ENCODE measurements at regions not wholly inside any gene's neighbourhood (a gene's known extent, or its start where the extent isn't known, plus 50 kb on each side); places are given as distances from the start of the nearest gene placed in this dataset.
"Not testable (repeated sequence)": the region's sequence is repeated elsewhere in the genome, so short reads cannot be mapped to it uniquely, and the experiment has no call there.

GRCh38 chr6:121544691-121545090, 109.2 kb downstream of the GJA1 start:
- Mint-ChIP-seq H3K27ac (no peak overlapping the region), H3K36me3 (ENCODE audit: low read depth) (no peaks in the 10 kb centered on the region), H3K4me1 (no peaks in the 10 kb centered on the region), H3K4me3 (no peak overlapping the region), H3K27me3 (no peaks in the 10 kb centered on the region), H3K9me3 (no peaks in the 10 kb centered on the region)
- DNase-seq (no peak), ATAC-seq (ENCODE audit: low read depth) (no peak)
- CTCF ChIA-PET, result no interaction called here
- intact Hi-C loops (cut with micrococcal nuclease), result no loop called here
- POLR2A ChIA-PET, result no interaction called here
- no peak for TF ChIP-seq CTCF (IDR thresholded peaks at IDR 0.05)

GRCh38 chr6:121548131-121548530, 112.7 kb downstream of the GJA1 start:
- Mint-ChIP-seq H3K27me3 (no peaks in the 10 kb centered on the region), H3K27ac (no peak overlapping the region), H3K4me1 (no peaks in the 10 kb centered on the region), H3K4me3 (no peak overlapping the region), H3K36me3 (ENCODE audit: low read depth) (no peaks in the 10 kb centered on the region), H3K9me3 (no peaks in the 10 kb centered on the region)
- ChIA-PET POLR2A (no interaction called here), CTCF (no interaction called here)
- ATAC-seq (ENCODE audit: low read depth) (no peak), DNase-seq (no peak)
- intact Hi-C loops (cut with micrococcal nuclease), result no loop called here
- TF ChIP-seq CTCF (IDR thresholded peaks at IDR 0.05), result no peak

GRCh38 chr6:121549736-121550135, 114.3 kb downstream of the GJA1 start:
- Mint-ChIP-seq H3K9me3 (no peaks in the 10 kb centered on the region), H3K27ac (no peak overlapping the region), H3K4me1 (no peaks in the 10 kb centered on the region), H3K36me3 (ENCODE audit: low read depth) (no peaks in the 10 kb centered on the region), H3K4me3 (no peak overlapping the region), H3K27me3 (no peaks in the 10 kb centered on the region)
- ATAC-seq (ENCODE audit: low read depth) (no peak), DNase-seq (no peak)
- intact Hi-C loops (cut with micrococcal nuclease), result no loop called here
- CTCF ChIA-PET, result no interaction called here
- POLR2A ChIA-PET, result no interaction called here
- no peak for TF ChIP-seq CTCF (IDR thresholded peaks at IDR 0.05)

GRCh38 chr6:121550491-121551010, 115.1 kb downstream of the GJA1 start:
- POLR2A ChIA-PET, result no interaction called here
- no peaks in the 10 kb centered on the region for H3K4me1 Mint-ChIP-seq
- intact Hi-C loops (cut with micrococcal nuclease), result no loop called here
- no peak overlapping the region for H3K27ac Mint-ChIP-seq
- H3K27me3 Mint-ChIP-seq, result no peaks in the 10 kb centered on the region
- DNase-seq (no peak), ATAC-seq (ENCODE audit: low read depth) (no peak)
- H3K36me3 Mint-ChIP-seq (ENCODE audit: low read depth), result no peaks in the 10 kb centered on the region
- no peak for TF ChIP-seq CTCF (IDR thresholded peaks at IDR 0.05)
- no peaks in the 10 kb centered on the region for H3K9me3 Mint-ChIP-seq
- no peak overlapping the region for H3K4me3 Mint-ChIP-seq
- CTCF ChIA-PET, result no interaction called here

GRCh38 chr6:121555201-121555600, 119.8 kb downstream of the GJA1 start:
- TF ChIP-seq CTCF (IDR thresholded peaks at IDR 0.05), result no peak
- H3K4me3 Mint-ChIP-seq, result no peak overlapping the region

GRCh38 chr6:121556149-121556548, 120.7 kb downstream of the GJA1 start:
- DNase-seq; CTCF ChIA-PET; H3K4me1 Mint-ChIP-seq; H3K27ac Mint-ChIP-seq; intact Hi-C loops (cut with micrococcal nuclease); ATAC-seq (ENCODE audit: low read depth); POLR2A ChIA-PET; H3K4me3 Mint-ChIP-seq; H3K36me3 Mint-ChIP-seq (ENCODE audit: low read depth); H3K9me3 Mint-ChIP-seq; H3K27me3 Mint-ChIP-seq: not testable (repeated sequence)

More at GRCh38 chr6:121555201-121555600, 119.8 kb downstream of the GJA1 start:
- H3K36me3 Mint-ChIP-seq (ENCODE audit: low read depth), result no peaks in the 10 kb centered on the region
- DNase-seq (no peak), ATAC-seq (ENCODE audit: low read depth) (no peak)
- intact Hi-C loops (cut with micrococcal nuclease), result no loop called here
- ChIA-PET CTCF (no interaction called here), POLR2A (no interaction called here)
- H3K9me3 Mint-ChIP-seq, result no peaks in the 10 kb centered on the region
- H3K27me3 Mint-ChIP-seq, result no peaks in the 10 kb centered on the region
- H3K4me1 Mint-ChIP-seq, result no peaks in the 10 kb centered on the region
- no peak overlapping the region for H3K27ac Mint-ChIP-seq

Measured in activated B cell treated with CpG ODN at 0.5 μM for 24 hours (primary cell).